Smooth muscle cell (in vitro differentiated cells): ENCODE measurements at regions not wholly inside any gene's neighbourhood (a gene's known extent, or its start where the extent isn't known, plus 50 kb on each side); places are given as distances from the start of the nearest gene placed in this dataset.

Source experiments
- DNase-seq: peaks from one replicate; lab custom pipeline; 2025; ENCODE audit not compliant: unreplicated experiment; lab: John Stamatoyannopoulos, UW
- H2AFZ ChIP-seq: fragments of 200-600 bp; sonication (generic); 2 replicates; pipeline ENCODE4 v1.6.0; 2016; ENCODE audit warnings: antibody characterized with exemption, low read depth, mild to moderate bottlenecking
- H3F3A ChIP-seq: fragments of 200-600 bp; sonication (generic); 2 replicates; pipeline ENCODE4 v1.6.0; 2017; ENCODE audit warnings: antibody characterized with exemption, low read depth
- H3K27ac ChIP-seq: fragments of 200-600 bp; sonication (generic); 2 replicates; pipeline ENCODE4 v1.5.1; 2016; ENCODE audit warnings: low read depth, mild to moderate bottlenecking
- H3K27me3 ChIP-seq: fragments of 200-600 bp; sonication (generic); 2 replicates; pipeline ENCODE4 v1.6.1; 2016; ENCODE audit warnings: low read depth, mild to moderate bottlenecking
- H3K36me3 ChIP-seq: fragments of 200-600 bp; sonication (generic); 2 replicates; pipeline ENCODE4 v1.5.1; 2016; ENCODE audit warnings: low read depth
- H3K4me1 ChIP-seq: fragments of 200-600 bp; sonication (generic); 2 replicates; pipeline ENCODE4 v1.5.1; 2016; ENCODE audit warnings: low read depth
- H3K4me2 ChIP-seq: fragments of 200-600 bp; sonication (generic); 2 replicates; pipeline ENCODE4 v1.6.0; 2016; ENCODE audit warnings: mild to moderate bottlenecking
- H3K4me3 ChIP-seq: fragments of 200-600 bp; sonication (generic); 2 replicates; pipeline ENCODE4 v1.5.1; 2016; ENCODE audit warnings: mild to moderate bottlenecking
- H3K79me2 ChIP-seq: fragments of 200-600 bp; sonication (generic); 2 replicates; pipeline ENCODE4 v1.6.0; 2016; ENCODE audit warnings: low read depth, mild to moderate bottlenecking
- H3K9ac ChIP-seq: fragments of 200-600 bp; sonication (generic); 2 replicates; pipeline ENCODE4 v1.6.0; 2016; ENCODE audit warnings: low read depth
- H3K9me3 ChIP-seq: fragments of 200-600 bp; sonication (generic); replicated peaks from 2 replicates; pipeline ENCODE4 v1.5.1; 2016; ENCODE audit warnings: low read depth
- H4K20me1 ChIP-seq: fragments of 200-600 bp; sonication (generic); 2 replicates; pipeline ENCODE4 v1.6.0; 2016; ENCODE audit warnings: low read depth
- WGBS: methylation state at CpG from one replicate; pipeline ENCODE4 v1.1.7; 2016; ENCODE audit warnings: low lambda C conversion rate; 5-methylcytosine and 5-hydroxymethylcytosine counted together
- TF ChIP-seq, protein P1 (sequence below): fragments of 200-600 bp; sonication (generic); IDR thresholded peaks from 2 replicates; pipeline ENCODE4 v1.5.1; 2017; ENCODE audit warnings: borderline replicate concordance, mild to moderate bottlenecking, antibody characterized with exemption; ENCODE audit not compliant: insufficient read depth, poor library complexity, severe bottlenecking

DNA sequence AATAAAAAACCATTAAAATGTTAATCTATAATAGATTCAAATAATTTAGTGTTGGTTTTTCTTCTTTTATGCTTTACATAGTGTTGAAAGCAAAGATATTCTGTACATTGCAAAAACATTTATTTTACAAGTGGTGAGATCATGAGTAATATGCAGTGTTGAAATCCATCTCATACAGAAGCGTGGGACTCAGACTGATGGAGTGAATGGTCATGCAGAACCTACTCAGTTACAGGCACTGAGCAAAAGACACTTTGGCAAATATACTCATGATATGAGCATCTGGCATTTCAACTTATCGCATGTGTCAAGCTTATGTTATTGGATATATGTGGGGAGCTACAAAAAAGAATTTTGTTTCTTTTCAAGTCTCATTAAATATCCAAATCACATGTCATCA is 620.2 kb upstream of the NETO1 start:
- H4K20me1 ChIP-seq = no peaks in the 10 kb centered on the region
- H3K36me3 ChIP-seq = no peaks in the 10 kb centered on the region
- H3K9ac ChIP-seq = no peak overlapping the region
- no peaks in the 10 kb centered on the region for H3K4me1 ChIP-seq
- no peaks in the 10 kb centered on the region for H3F3A ChIP-seq
- TF ChIP-seq, protein P1, sequence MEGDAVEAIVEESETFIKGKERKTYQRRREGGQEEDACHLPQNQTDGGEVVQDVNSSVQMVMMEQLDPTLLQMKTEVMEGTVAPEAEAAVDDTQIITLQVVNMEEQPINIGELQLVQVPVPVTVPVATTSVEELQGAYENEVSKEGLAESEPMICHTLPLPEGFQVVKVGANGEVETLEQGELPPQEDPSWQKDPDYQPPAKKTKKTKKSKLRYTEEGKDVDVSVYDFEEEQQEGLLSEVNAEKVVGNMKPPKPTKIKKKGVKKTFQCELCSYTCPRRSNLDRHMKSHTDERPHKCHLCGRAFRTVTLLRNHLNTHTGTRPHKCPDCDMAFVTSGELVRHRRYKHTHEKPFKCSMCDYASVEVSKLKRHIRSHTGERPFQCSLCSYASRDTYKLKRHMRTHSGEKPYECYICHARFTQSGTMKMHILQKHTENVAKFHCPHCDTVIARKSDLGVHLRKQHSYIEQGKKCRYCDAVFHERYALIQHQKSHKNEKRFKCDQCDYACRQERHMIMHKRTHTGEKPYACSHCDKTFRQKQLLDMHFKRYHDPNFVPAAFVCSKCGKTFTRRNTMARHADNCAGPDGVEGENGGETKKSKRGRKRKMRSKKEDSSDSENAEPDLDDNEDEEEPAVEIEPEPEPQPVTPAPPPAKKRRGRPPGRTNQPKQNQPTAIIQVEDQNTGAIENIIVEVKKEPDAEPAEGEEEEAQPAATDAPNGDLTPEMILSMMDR = no peak
- no peak overlapping the region for H3K4me3 ChIP-seq
- no peak overlapping the region for H3K27ac ChIP-seq
- no peaks in the 10 kb centered on the region for H3K9me3 ChIP-seq
- DNase-seq = no peak
- no peak overlapping the region for H2AFZ ChIP-seq
- H3K79me2 ChIP-seq = no peaks in the 10 kb centered on the region
- H3K27me3 ChIP-seq = no peaks in the 10 kb centered on the region
- WGBS = 69% methylated on average over 2 of the region's 2 CpGs
- H3K4me2 ChIP-seq = no peak overlapping the region

DNA sequence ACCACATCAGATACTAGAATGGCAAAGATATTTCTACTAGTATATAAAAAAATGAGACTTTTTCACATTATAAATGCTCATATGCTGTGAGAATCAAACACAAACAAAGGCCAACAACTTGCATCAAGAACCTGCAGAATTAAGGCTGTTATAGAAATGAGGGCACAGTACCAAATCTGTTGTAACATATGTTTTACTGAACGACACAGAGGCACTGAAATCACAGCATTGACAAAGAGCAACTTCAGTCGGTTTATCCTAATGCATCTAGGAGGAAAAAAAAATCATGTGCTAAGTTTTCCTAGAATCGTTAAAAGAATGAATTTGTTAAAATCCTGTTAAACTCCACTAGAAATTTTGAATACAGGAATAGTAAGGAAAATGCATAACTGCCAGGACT is 617.4 kb upstream of the NETO1 start:
- H3K79me2 ChIP-seq = no peaks in the 10 kb centered on the region
- H3K9me3 ChIP-seq = no peaks in the 10 kb centered on the region
- H3K9ac ChIP-seq = no peak overlapping the region
- H3K4me3 ChIP-seq = no peak overlapping the region
- no peaks in the 10 kb centered on the region for H4K20me1 ChIP-seq
- WGBS = 85% methylated on average over 3 of the region's 3 CpGs
- H2AFZ ChIP-seq = no peak overlapping the region
- no peak for DNase-seq
- H3K4me2 ChIP-seq = no peak overlapping the region
- H3K4me1 ChIP-seq = no peaks in the 10 kb centered on the region
- no peak overlapping the region for H3K27ac ChIP-seq
- no peaks in the 10 kb centered on the region for H3K36me3 ChIP-seq
- H3F3A ChIP-seq = no peaks in the 10 kb centered on the region
- H3K27me3 ChIP-seq = no peaks in the 10 kb centered on the region
- TF ChIP-seq, protein P1 = no peak

- H3K4me1 ChIP-seq = no peaks in the 10 kb centered on the region
- H3K79me2 ChIP-seq = no peaks in the 10 kb centered on the region
- no peaks in the 10 kb centered on the region for H3F3A ChIP-seq
- WGBS = 97% methylated on average over 2 of the region's 2 CpGs
- no peak overlapping the region for H3K4me2 ChIP-seq
- no peak overlapping the region for H3K27ac ChIP-seq
- DNase-seq = no peak
- H3K36me3 ChIP-seq = no peaks in the 10 kb centered on the region
- H2AFZ ChIP-seq = no peak overlapping the region
- H3K9ac ChIP-seq = no peak overlapping the region
- no peak overlapping the region for H3K4me3 ChIP-seq
- no peaks in the 10 kb centered on the region for H3K27me3 ChIP-seq
- TF ChIP-seq, protein P1 = no peak
- no peaks in the 10 kb centered on the region for H4K20me1 ChIP-seq
- no peaks in the 10 kb centered on the region for H3K9me3 ChIP-seq
Measured at GRCh38 chr18:73482901-73483300, 615.1 kb upstream of the NETO1 start.

GRCh38 chr18:73479477-73479876 is 611.7 kb upstream of the NETO1 start:
- H4K20me1 ChIP-seq = no peaks in the 10 kb centered on the region
- TF ChIP-seq, protein P1 = no peak
- H3K4me2 ChIP-seq = no peak overlapping the region
- no peaks in the 10 kb centered on the region for H3K9me3 ChIP-seq
- DNase-seq = no peak
- H3K27me3 ChIP-seq = no peaks in the 10 kb centered on the region
- no peak overlapping the region for H3K4me3 ChIP-seq
- no peaks in the 10 kb centered on the region for H3K36me3 ChIP-seq
- no peak overlapping the region for H2AFZ ChIP-seq
- 85% methylated on average over 2 of the region's 2 CpGs for WGBS
- no peaks in the 10 kb centered on the region for H3K79me2 ChIP-seq
- H3K9ac ChIP-seq = no peak overlapping the region
- H3K4me1 ChIP-seq = no peaks in the 10 kb centered on the region
- no peaks in the 10 kb centered on the region for H3F3A ChIP-seq
- no peak overlapping the region for H3K27ac ChIP-seq
